GM23338 (cell line): ENCODE measurements at regions not wholly inside any gene's neighbourhood (a gene's known extent, or its start where the extent isn't known, plus 50 kb on each side); places are given as distances from the start of the nearest gene placed in this dataset.

Source experiments
- ATAC-seq: fragments of 200-7000 bp; cut with Tn5 transposase; 3 replicates; pipeline ENCODE4 v1.9.1; 2020
- DNase-seq: peaks from one replicate; pipeline ENCODE4 v3.0.0-alpha.2; 2015; ENCODE audit warnings: low spot score
- H2AFZ ChIP-seq: fragments of 200-600 bp; sonication (generic); 2 replicates; pipeline ENCODE4 v1.8.0; 2016; ENCODE audit warnings: antibody characterized with exemption, mild to moderate bottlenecking, moderate library complexity
- H3F3A ChIP-seq: fragments of 200-600 bp; sonication (generic); replicated peaks from 2 replicates; pipeline ENCODE4 v1.8.0; 2017; ENCODE audit warnings: antibody characterized with exemption, mixed run types, low read depth
- H3K27ac ChIP-seq: fragments of 200-600 bp; sonication (generic); 2 replicates; pipeline ENCODE4 v1.6.1; 2016; ENCODE audit warnings: low read depth
- H3K27me3 ChIP-seq: fragments of 200-600 bp; sonication (generic); 2 replicates; pipeline ENCODE4 v1.8.0; 2016; ENCODE audit warnings: mild to moderate bottlenecking, mixed run types, moderate library complexity; ENCODE audit not compliant: insufficient read depth
- H3K36me3 ChIP-seq: fragments of 200-600 bp; sonication (generic); 2 replicates; pipeline ENCODE4 v1.8.0; 2016; ENCODE audit warnings: mild to moderate bottlenecking; ENCODE audit not compliant: insufficient read depth
- H3K4me1 ChIP-seq: fragments of 200-600 bp; sonication (generic); 2 replicates; pipeline ENCODE4 v1.8.0; 2016; ENCODE audit warnings: mild to moderate bottlenecking, moderate library complexity; ENCODE audit not compliant: insufficient read depth
- H3K4me2 ChIP-seq: fragments of 200-600 bp; sonication (generic); 2 replicates; pipeline ENCODE4 v1.7.1; 2017; ENCODE audit warnings: mixed run types
- H3K4me3 ChIP-seq: fragments of 200-600 bp; sonication (generic); 2 replicates; pipeline ENCODE4 v1.6.1; 2016; ENCODE audit warnings: mixed run types
- H3K79me2 ChIP-seq: fragments of 200-600 bp; sonication (generic); replicated peaks from 2 replicates; pipeline ENCODE4 v1.8.0; 2017; ENCODE audit warnings: mild to moderate bottlenecking; ENCODE audit not compliant: insufficient read depth
- H3K9me2 ChIP-seq: fragments of 200-600 bp; sonication (generic); 2 replicates; pipeline ENCODE4 v1.8.0; 2017; ENCODE audit not compliant: insufficient read depth
- H4K20me1 ChIP-seq: fragments of 200-600 bp; sonication (generic); replicated peaks from 2 replicates; pipeline ENCODE4 v1.8.0; 2017; ENCODE audit warnings: mild to moderate bottlenecking; ENCODE audit not compliant: insufficient read depth
- H3K27ac Mint-ChIP-seq: 2 replicates; pipeline ENCODE4 v1.8.0; 2020; ENCODE audit warnings: inconsistent platforms, mild to moderate bottlenecking, moderate library complexity, mixed read lengths
- H3K27me3 Mint-ChIP-seq: 3 replicates; pipeline ENCODE4 v1.8.0; 2022; ENCODE audit warnings: low read depth, mild to moderate bottlenecking, moderate library complexity, mixed read lengths, inconsistent platforms; ENCODE audit not compliant: insufficient read depth, poor library complexity
- H3K36me3 Mint-ChIP-seq: 3 replicates; pipeline ENCODE4 v1.8.0; 2021; ENCODE audit warnings: low read depth, mild to moderate bottlenecking, inconsistent platforms, moderate library complexity, mixed read lengths
- H3K4me1 Mint-ChIP-seq: 3 replicates; pipeline ENCODE4 v1.8.0; 2020; ENCODE audit warnings: mild to moderate bottlenecking, inconsistent platforms, mixed read lengths
- H3K4me3 Mint-ChIP-seq: 3 replicates; pipeline ENCODE4 v1.8.0; 2021; ENCODE audit warnings: moderate library complexity, mild to moderate bottlenecking, inconsistent platforms, mixed read lengths
- H3K9me3 Mint-ChIP-seq: 3 replicates; pipeline ENCODE4 v1.8.0; 2020; ENCODE audit warnings: moderate library complexity, mild to moderate bottlenecking, inconsistent platforms, mixed read lengths
- CREB1 ChIP-seq: fragments of 250-450 bp; sonication (Bioruptor Pico); IDR thresholded peaks from 2 replicates; pipeline ENCODE4 v1.5.0; 2020; ENCODE audit warnings: low read depth, mild to moderate bottlenecking, moderate library complexity
- EZH2 ChIP-seq: fragments of 200-600 bp; sonication (generic); IDR thresholded peaks from one replicate; pipeline ENCODE4 v1.8.0; 2017; ENCODE audit warnings: antibody characterized with exemption, mild to moderate bottlenecking, low read depth; ENCODE audit not compliant: unreplicated experiment
- JUNB ChIP-seq: IDR thresholded peaks from one replicate; pipeline ENCODE4 v1.6.1; 2016; ENCODE audit warnings: antibody characterized with exemption; ENCODE audit not compliant: unreplicated experiment
- NANOG ChIP-seq: IDR thresholded peaks from 2 replicates; pipeline ENCODE4 v1.6.1; 2016; ENCODE audit warnings: antibody characterized with exemption, borderline replicate concordance
- STAT1 ChIP-seq: IDR thresholded peaks from one replicate; pipeline ENCODE4 v1.6.1; 2016; ENCODE audit warnings: antibody characterized with exemption; ENCODE audit not compliant: unreplicated experiment
- ZNF114 ChIP-seq: fragments of 250-450 bp; sonication (Bioruptor Pico); IDR thresholded peaks from 2 replicates; pipeline ENCODE4 v1.5.0; 2020; ENCODE audit warnings: mild to moderate bottlenecking, moderate library complexity
- ZNF331 ChIP-seq: fragments of 250-450 bp; sonication (Bioruptor Pico); IDR thresholded peaks from 2 replicates; pipeline ENCODE4 v1.5.0; 2020; ENCODE audit warnings: low read depth, mild to moderate bottlenecking, moderate library complexity
- TF ChIP-seq, protein P1 (sequence below), 2 experiments: fragments of 200-600 bp in 1 of 2; sonication (generic) in 1 of 2; conservative IDR thresholded peaks; 2 replicates each; pipeline versions ENCODE4 v1.5.1 to v1.6.1; 2016 to 2017; ENCODE audit warnings: antibody characterized with exemption in 2 of 2, low read depth in 2 of 2, mild to moderate bottlenecking in 2 of 2, moderate library complexity in 1 of 2
- TF ChIP-seq, protein P2 (sequence below): IDR thresholded peaks from 2 replicates; pipeline ENCODE4 v1.6.1; 2016; ENCODE audit warnings: antibody characterized with exemption
- TF ChIP-seq, protein P3 (sequence below): IDR thresholded peaks from one replicate; pipeline ENCODE4 v1.6.1; 2018; ENCODE audit warnings: antibody characterized with exemption; ENCODE audit not compliant: unreplicated experiment
- TF ChIP-seq, protein P4 (sequence below): fragments of 250-450 bp; sonication (Bioruptor Pico); IDR thresholded peaks from 2 replicates; pipeline ENCODE4 v1.5.0; 2020; ENCODE audit warnings: mild to moderate bottlenecking, moderate library complexity

- H3K27ac Mint-ChIP-seq = no peak overlapping the region
- ATAC-seq (no peak), DNase-seq (no peak)
- no peak overlapping the region for H3K4me3 Mint-ChIP-seq
- Histone ChIP-seq H3K9me2 (0 out of 2 replicates have a peak, but pooled peaks cover 5% of the 10 kb centered on the region), H3K27ac (no peak overlapping the region), H3K36me3 (no peaks in the 10 kb centered on the region), H3F3A (no peaks in the 10 kb centered on the region), H3K27me3 (no peaks in the 10 kb centered on the region), H3K4me3 (no peak overlapping the region), H2AFZ (no peak overlapping the region), H3K79me2 (no peaks in the 10 kb centered on the region), H4K20me1 (no peaks in the 10 kb centered on the region), H3K4me1 (no peaks in the 10 kb centered on the region), H3K4me2 (no peak overlapping the region)
- H3K9me3 Mint-ChIP-seq = no peaks in the 10 kb centered on the region
- H3K4me1 Mint-ChIP-seq = no peaks in the 10 kb centered on the region
- no peaks in the 10 kb centered on the region for H3K36me3 Mint-ChIP-seq
- H3K27me3 Mint-ChIP-seq = peaks cover 2% of the 10 kb centered on the region
- TF ChIP-seq NANOG (no peak), ZNF114 (no peak), JUNB (no peak), STAT1 (no peak), ZNF331 (CRISPR knock-in tag) (no peak), CREB1 (CRISPR knock-in tag) (no peak), EZH2 (no peak)
- TF ChIP-seq, protein P1, sequence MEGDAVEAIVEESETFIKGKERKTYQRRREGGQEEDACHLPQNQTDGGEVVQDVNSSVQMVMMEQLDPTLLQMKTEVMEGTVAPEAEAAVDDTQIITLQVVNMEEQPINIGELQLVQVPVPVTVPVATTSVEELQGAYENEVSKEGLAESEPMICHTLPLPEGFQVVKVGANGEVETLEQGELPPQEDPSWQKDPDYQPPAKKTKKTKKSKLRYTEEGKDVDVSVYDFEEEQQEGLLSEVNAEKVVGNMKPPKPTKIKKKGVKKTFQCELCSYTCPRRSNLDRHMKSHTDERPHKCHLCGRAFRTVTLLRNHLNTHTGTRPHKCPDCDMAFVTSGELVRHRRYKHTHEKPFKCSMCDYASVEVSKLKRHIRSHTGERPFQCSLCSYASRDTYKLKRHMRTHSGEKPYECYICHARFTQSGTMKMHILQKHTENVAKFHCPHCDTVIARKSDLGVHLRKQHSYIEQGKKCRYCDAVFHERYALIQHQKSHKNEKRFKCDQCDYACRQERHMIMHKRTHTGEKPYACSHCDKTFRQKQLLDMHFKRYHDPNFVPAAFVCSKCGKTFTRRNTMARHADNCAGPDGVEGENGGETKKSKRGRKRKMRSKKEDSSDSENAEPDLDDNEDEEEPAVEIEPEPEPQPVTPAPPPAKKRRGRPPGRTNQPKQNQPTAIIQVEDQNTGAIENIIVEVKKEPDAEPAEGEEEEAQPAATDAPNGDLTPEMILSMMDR (conservative IDR thresholded peaks at IDR 0.05; ENCODE audit: low read depth in 2 of 2) = no peak
- TF ChIP-seq, protein P2, sequence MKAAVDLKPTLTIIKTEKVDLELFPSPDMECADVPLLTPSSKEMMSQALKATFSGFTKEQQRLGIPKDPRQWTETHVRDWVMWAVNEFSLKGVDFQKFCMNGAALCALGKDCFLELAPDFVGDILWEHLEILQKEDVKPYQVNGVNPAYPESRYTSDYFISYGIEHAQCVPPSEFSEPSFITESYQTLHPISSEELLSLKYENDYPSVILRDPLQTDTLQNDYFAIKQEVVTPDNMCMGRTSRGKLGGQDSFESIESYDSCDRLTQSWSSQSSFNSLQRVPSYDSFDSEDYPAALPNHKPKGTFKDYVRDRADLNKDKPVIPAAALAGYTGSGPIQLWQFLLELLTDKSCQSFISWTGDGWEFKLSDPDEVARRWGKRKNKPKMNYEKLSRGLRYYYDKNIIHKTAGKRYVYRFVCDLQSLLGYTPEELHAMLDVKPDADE = no peak
- TF ChIP-seq, protein P3, sequence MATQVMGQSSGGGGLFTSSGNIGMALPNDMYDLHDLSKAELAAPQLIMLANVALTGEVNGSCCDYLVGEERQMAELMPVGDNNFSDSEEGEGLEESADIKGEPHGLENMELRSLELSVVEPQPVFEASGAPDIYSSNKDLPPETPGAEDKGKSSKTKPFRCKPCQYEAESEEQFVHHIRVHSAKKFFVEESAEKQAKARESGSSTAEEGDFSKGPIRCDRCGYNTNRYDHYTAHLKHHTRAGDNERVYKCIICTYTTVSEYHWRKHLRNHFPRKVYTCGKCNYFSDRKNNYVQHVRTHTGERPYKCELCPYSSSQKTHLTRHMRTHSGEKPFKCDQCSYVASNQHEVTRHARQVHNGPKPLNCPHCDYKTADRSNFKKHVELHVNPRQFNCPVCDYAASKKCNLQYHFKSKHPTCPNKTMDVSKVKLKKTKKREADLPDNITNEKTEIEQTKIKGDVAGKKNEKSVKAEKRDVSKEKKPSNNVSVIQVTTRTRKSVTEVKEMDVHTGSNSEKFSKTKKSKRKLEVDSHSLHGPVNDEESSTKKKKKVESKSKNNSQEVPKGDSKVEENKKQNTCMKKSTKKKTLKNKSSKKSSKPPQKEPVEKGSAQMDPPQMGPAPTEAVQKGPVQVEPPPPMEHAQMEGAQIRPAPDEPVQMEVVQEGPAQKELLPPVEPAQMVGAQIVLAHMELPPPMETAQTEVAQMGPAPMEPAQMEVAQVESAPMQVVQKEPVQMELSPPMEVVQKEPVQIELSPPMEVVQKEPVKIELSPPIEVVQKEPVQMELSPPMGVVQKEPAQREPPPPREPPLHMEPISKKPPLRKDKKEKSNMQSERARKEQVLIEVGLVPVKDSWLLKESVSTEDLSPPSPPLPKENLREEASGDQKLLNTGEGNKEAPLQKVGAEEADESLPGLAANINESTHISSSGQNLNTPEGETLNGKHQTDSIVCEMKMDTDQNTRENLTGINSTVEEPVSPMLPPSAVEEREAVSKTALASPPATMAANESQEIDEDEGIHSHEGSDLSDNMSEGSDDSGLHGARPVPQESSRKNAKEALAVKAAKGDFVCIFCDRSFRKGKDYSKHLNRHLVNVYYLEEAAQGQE = no peak
- TF ChIP-seq, protein P4, sequence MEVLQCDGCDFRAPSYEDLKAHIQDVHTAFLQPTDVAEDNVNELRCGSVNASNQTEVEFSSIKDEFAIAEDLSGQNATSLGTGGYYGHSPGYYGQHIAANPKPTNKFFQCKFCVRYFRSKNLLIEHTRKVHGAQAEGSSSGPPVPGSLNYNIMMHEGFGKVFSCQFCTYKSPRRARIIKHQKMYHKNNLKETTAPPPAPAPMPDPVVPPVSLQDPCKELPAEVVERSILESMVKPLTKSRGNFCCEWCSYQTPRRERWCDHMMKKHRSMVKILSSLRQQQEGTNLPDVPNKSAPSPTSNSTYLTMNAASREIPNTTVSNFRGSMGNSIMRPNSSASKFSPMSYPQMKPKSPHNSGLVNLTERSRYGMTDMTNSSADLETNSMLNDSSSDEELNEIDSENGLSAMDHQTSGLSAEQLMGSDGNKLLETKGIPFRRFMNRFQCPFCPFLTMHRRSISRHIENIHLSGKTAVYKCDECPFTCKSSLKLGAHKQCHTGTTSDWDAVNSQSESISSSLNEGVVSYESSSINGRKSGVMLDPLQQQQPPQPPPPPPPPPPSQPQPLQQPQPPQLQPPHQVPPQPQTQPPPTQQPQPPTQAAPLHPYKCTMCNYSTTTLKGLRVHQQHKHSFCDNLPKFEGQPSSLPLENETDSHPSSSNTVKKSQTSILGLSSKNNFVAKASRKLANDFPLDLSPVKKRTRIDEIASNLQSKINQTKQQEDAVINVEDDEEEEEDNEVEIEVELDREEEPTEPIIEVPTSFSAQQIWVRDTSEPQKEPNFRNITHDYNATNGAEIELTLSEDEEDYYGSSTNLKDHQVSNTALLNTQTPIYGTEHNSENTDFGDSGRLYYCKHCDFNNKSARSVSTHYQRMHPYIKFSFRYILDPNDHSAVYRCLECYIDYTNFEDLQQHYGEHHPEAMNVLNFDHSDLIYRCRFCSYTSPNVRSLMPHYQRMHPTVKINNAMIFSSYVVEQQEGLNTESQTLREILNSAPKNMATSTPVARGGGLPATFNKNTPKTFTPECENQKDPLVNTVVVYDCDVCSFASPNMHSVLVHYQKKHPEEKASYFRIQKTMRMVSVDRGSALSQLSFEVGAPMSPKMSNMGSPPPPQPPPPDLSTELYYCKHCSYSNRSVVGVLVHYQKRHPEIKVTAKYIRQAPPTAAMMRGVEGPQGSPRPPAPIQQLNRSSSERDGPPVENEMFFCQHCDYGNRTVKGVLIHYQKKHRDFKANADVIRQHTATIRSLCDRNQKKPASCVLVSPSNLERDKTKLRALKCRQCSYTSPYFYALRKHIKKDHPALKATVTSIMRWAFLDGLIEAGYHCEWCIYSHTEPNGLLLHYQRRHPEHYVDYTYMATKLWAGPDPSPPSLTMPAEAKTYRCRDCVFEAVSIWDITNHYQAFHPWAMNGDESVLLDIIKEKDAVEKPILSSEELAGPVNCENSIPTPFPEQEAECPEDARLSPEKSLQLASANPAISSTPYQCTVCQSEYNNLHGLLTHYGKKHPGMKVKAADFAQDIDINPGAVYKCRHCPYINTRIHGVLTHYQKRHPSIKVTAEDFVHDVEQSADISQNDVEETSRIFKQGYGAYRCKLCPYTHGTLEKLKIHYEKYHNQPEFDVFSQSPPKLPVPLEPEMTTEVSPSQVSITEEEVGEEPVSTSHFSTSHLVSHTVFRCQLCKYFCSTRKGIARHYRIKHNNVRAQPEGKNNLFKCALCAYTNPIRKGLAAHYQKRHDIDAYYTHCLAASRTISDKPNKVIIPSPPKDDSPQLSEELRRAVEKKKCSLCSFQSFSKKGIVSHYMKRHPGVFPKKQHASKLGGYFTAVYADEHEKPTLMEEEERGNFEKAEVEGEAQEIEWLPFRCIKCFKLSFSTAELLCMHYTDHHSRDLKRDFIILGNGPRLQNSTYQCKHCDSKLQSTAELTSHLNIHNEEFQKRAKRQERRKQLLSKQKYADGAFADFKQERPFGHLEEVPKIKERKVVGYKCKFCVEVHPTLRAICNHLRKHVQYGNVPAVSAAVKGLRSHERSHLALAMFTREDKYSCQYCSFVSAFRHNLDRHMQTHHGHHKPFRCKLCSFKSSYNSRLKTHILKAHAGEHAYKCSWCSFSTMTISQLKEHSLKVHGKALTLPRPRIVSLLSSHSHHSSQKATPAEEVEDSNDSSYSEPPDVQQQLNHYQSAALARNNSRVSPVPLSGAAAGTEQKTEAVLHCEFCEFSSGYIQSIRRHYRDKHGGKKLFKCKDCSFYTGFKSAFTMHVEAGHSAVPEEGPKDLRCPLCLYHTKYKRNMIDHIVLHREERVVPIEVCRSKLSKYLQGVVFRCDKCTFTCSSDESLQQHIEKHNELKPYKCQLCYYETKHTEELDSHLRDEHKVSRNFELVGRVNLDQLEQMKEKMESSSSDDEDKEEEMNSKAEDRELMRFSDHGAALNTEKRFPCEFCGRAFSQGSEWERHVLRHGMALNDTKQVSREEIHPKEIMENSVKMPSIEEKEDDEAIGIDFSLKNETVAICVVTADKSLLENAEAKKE (CRISPR knock-in tag) = no peak
These were observed 179.5 kb downstream of the JCAD start for GRCh38 chr10:29879862-29880261.
